Body of pancreas (tissue), 4 donors: ENCODE measurements at regions not wholly inside any gene's neighbourhood (a gene's known extent, or its start where the extent isn't known, plus 50 kb on each side); places are given as distances from the start of the nearest gene placed in this dataset.

Experiments
- POLR2A ChIP-seq, 3 donors: fragments of 450-650 bp; IDR thresholded peaks; one replicate each; pipeline ENCODE4 v1.6.1; 2016; ENCODE audit warnings: antibody characterized with exemption in 3 of 3, mild to moderate bottlenecking in 2 of 3
- TF ChIP-seq, protein P1 (sequence below), 7 experiments: fragments of 450-650 bp in 4 of 7; fragments of 200-600 bp in 3 of 7; sonication (generic) in 3 of 7; IDR thresholded peaks; one replicate each; pipeline ENCODE4 v1.5.1; 2016 to 2019; ENCODE audit warnings: antibody characterized with exemption in 7 of 7

DNA sequence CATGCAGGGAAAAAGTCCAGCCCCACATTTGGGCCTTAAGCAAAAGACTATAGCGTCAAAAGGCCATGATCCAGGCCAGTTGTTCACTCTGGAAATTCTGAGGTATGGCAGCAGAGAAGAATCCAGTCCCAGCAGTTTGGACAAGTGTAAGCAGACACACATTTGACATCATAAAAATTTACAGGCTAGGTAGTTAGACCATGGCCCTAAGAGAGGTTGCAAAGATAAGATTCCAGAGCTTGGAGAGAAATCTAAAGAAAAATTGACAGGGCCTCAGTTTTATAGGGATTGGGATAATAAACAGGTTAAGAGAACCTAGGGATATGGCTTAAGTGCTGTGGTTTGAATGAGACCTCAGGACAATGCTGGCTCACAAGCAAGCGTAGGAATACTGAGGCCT, 884.4 kb upstream of the SORCS1 start:
- TF ChIP-seq, protein P1, sequence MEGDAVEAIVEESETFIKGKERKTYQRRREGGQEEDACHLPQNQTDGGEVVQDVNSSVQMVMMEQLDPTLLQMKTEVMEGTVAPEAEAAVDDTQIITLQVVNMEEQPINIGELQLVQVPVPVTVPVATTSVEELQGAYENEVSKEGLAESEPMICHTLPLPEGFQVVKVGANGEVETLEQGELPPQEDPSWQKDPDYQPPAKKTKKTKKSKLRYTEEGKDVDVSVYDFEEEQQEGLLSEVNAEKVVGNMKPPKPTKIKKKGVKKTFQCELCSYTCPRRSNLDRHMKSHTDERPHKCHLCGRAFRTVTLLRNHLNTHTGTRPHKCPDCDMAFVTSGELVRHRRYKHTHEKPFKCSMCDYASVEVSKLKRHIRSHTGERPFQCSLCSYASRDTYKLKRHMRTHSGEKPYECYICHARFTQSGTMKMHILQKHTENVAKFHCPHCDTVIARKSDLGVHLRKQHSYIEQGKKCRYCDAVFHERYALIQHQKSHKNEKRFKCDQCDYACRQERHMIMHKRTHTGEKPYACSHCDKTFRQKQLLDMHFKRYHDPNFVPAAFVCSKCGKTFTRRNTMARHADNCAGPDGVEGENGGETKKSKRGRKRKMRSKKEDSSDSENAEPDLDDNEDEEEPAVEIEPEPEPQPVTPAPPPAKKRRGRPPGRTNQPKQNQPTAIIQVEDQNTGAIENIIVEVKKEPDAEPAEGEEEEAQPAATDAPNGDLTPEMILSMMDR (IDR thresholded peaks at IDR 0.05), result no peak
- TF ChIP-seq POLR2A (IDR thresholded peaks at IDR 0.05), result no peak
